ENCODE measurements at regions not wholly inside any gene's neighbourhood (a gene's known extent, or its start where the extent isn't known, plus 50 kb on each side); places are given as distances from the start of the nearest gene placed in this dataset.
"Not testable (repeated sequence)": the region's sequence is repeated elsewhere in the genome, so short reads cannot be mapped to it uniquely, and the experiment has no call there.

- Histone ChIP-seq H3K4me3 (ENCODE audit: low read depth, low read length) (no peak overlapping the region), H3K79me2 (ENCODE audit: control insufficient read depth, insufficient read depth, low read length, unreplicated experiment) (no peaks in the 10 kb centered on the region), H2AFZ (ENCODE audit: low read length, unreplicated experiment) (no peak overlapping the region), H3K36me3 (ENCODE audit: insufficient read depth, low read length) (no peaks in the 10 kb centered on the region), H3K4me1 (ENCODE audit: control insufficient read depth, insufficient read depth, low read length, unreplicated experiment) (no peaks in the 10 kb centered on the region), H3K27ac (ENCODE audit: low read depth, low read length) (no peak overlapping the region), H3K27me3 (ENCODE audit: insufficient read depth, low read length) (peaks cover 11% of the 10 kb centered on the region; the same call in 1 of the 2 replicates)
These were observed 69.4 kb upstream of the LAPTM4A start for GRCh38 chr2:20120569-20121416.

- Histone ChIP-seq H2AFZ (ENCODE audit: low read length, unreplicated experiment) (no peak overlapping the region), H3K36me3 (ENCODE audit: insufficient read depth, low read length) (no peaks in the 10 kb centered on the region), H3K27me3 (ENCODE audit: insufficient read depth, low read length) (peaks cover 11% of the 10 kb centered on the region; the same call in 1 of the 2 replicates), H3K4me1 (ENCODE audit: control insufficient read depth, insufficient read depth, low read length, unreplicated experiment) (no peaks in the 10 kb centered on the region), H3K27ac (ENCODE audit: low read depth, low read length) (no peak overlapping the region), H3K4me3 (ENCODE audit: low read depth, low read length) (no peak overlapping the region), H3K79me2 (ENCODE audit: control insufficient read depth, insufficient read depth, low read length, unreplicated experiment) (no peaks in the 10 kb centered on the region)
These were observed 66.6 kb upstream of the LAPTM4A start for GRCh38 chr2:20118051-20118450.

GRCh38 chr2:20115902-20116301 lies 64.5 kb upstream of the LAPTM4A start:
- no peaks in the 10 kb centered on the region for H3K4me1 ChIP-seq (ENCODE audit: control insufficient read depth, insufficient read depth, low read length, unreplicated experiment)
- no peak overlapping the region for H3K27ac ChIP-seq (ENCODE audit: low read depth, low read length)
- no peaks in the 10 kb centered on the region for H3K36me3 ChIP-seq (ENCODE audit: insufficient read depth, low read length)
- no peak overlapping the region for H3K4me3 ChIP-seq (ENCODE audit: low read depth, low read length)
- no peaks in the 10 kb centered on the region for H3K27me3 ChIP-seq (ENCODE audit: insufficient read depth, low read length)
- no peaks in the 10 kb centered on the region for H3K79me2 ChIP-seq (ENCODE audit: control insufficient read depth, insufficient read depth, low read length, unreplicated experiment)
- no peak overlapping the region for H2AFZ ChIP-seq (ENCODE audit: low read length, unreplicated experiment)

GRCh38 chr2:20115374-20115773 lies 63.9 kb upstream of the LAPTM4A start:
- no peaks in the 10 kb centered on the region for H3K4me1 ChIP-seq (ENCODE audit: control insufficient read depth, insufficient read depth, low read length, unreplicated experiment)
- H3K36me3 ChIP-seq (ENCODE audit: insufficient read depth, low read length) = no peaks in the 10 kb centered on the region
- H3K27ac ChIP-seq (ENCODE audit: low read depth, low read length) = no peak overlapping the region
- no peaks in the 10 kb centered on the region for H3K27me3 ChIP-seq (ENCODE audit: insufficient read depth, low read length)
- no peaks in the 10 kb centered on the region for H3K79me2 ChIP-seq (ENCODE audit: control insufficient read depth, insufficient read depth, low read length, unreplicated experiment)
- no peak overlapping the region for H3K4me3 ChIP-seq (ENCODE audit: low read depth, low read length)
- no peak overlapping the region for H2AFZ ChIP-seq (ENCODE audit: low read length, unreplicated experiment)

GRCh38 chr2:20113986-20114938 lies 62.8 kb upstream of the LAPTM4A start:
- H2AFZ ChIP-seq (ENCODE audit: low read length, unreplicated experiment) = no peak overlapping the region
- no peaks in the 10 kb centered on the region for H3K36me3 ChIP-seq (ENCODE audit: insufficient read depth, low read length)
- no peaks in the 10 kb centered on the region for H3K79me2 ChIP-seq (ENCODE audit: control insufficient read depth, insufficient read depth, low read length, unreplicated experiment)
- H3K27ac ChIP-seq (ENCODE audit: low read depth, low read length) = no peak overlapping the region
- no peak overlapping the region for H3K4me3 ChIP-seq (ENCODE audit: low read depth, low read length)
- H3K4me1 ChIP-seq (ENCODE audit: control insufficient read depth, insufficient read depth, low read length, unreplicated experiment) = peaks cover under 1% of the 10 kb centered on the region
- H3K27me3 ChIP-seq (ENCODE audit: insufficient read depth, low read length) = no peaks in the 10 kb centered on the region

GRCh38 chr2:20113004-20113796 lies 61.8 kb upstream of the LAPTM4A start:
- Histone ChIP-seq H3K79me2 (ENCODE audit: control insufficient read depth, insufficient read depth, low read length, unreplicated experiment) (no peaks in the 10 kb centered on the region), H2AFZ (ENCODE audit: low read length, unreplicated experiment) (no peak overlapping the region), H3K36me3 (ENCODE audit: insufficient read depth, low read length) (no peaks in the 10 kb centered on the region), H3K4me3 (ENCODE audit: low read depth, low read length) (no peak overlapping the region), H3K27me3 (ENCODE audit: insufficient read depth, low read length) (no peaks in the 10 kb centered on the region), H3K27ac (ENCODE audit: low read depth, low read length) (no peak overlapping the region), H3K4me1 (ENCODE audit: control insufficient read depth, insufficient read depth, low read length, unreplicated experiment) (peaks cover 6% of the 10 kb centered on the region)

GRCh38 chr2:20112361-20112760 lies 60.9 kb upstream of the LAPTM4A start:
- H3K4me1 ChIP-seq (ENCODE audit: control insufficient read depth, insufficient read depth, low read length, unreplicated experiment) = not testable (repeated sequence)

GRCh38 chr2:20111311-20112131 lies 60.1 kb upstream of the LAPTM4A start:
- no peaks in the 10 kb centered on the region for H3K36me3 ChIP-seq (ENCODE audit: insufficient read depth, low read length)
- no peaks in the 10 kb centered on the region for H3K27me3 ChIP-seq (ENCODE audit: insufficient read depth, low read length)
- peaks cover 6% of the 10 kb centered on the region for H3K4me1 ChIP-seq (ENCODE audit: control insufficient read depth, insufficient read depth, low read length, unreplicated experiment)
- H3K4me3 ChIP-seq (ENCODE audit: low read depth, low read length) = no peak overlapping the region
- H3K27ac ChIP-seq (ENCODE audit: low read depth, low read length) = no peak overlapping the region
- no peaks in the 10 kb centered on the region for H3K79me2 ChIP-seq (ENCODE audit: control insufficient read depth, insufficient read depth, low read length, unreplicated experiment)
- no peak overlapping the region for H2AFZ ChIP-seq (ENCODE audit: low read length, unreplicated experiment)

More at GRCh38 chr2:20112361-20112760, 60.9 kb upstream of the LAPTM4A start:
- H3K27ac ChIP-seq (ENCODE audit: low read depth, low read length); H3K4me3 ChIP-seq (ENCODE audit: low read depth, low read length); H2AFZ ChIP-seq (ENCODE audit: low read length, unreplicated experiment); H3K27me3 ChIP-seq (ENCODE audit: insufficient read depth, low read length); H3K36me3 ChIP-seq (ENCODE audit: insufficient read depth, low read length); H3K79me2 ChIP-seq (ENCODE audit: control insufficient read depth, insufficient read depth, low read length, unreplicated experiment): not testable (repeated sequence)

- H3K36me3 ChIP-seq (ENCODE audit: insufficient read depth, low read length) = no peaks in the 10 kb centered on the region
- no peak overlapping the region for H2AFZ ChIP-seq (ENCODE audit: low read length, unreplicated experiment)
- H3K4me3 ChIP-seq (ENCODE audit: low read depth, low read length) = no peak overlapping the region
- H3K27me3 ChIP-seq (ENCODE audit: insufficient read depth, low read length) = no peaks in the 10 kb centered on the region
- H3K4me1 ChIP-seq (ENCODE audit: control insufficient read depth, insufficient read depth, low read length, unreplicated experiment) = peaks cover 6% of the 10 kb centered on the region
- no peaks in the 10 kb centered on the region for H3K79me2 ChIP-seq (ENCODE audit: control insufficient read depth, insufficient read depth, low read length, unreplicated experiment)
- H3K27ac ChIP-seq (ENCODE audit: low read depth, low read length) = no peak overlapping the region
These were observed 59.4 kb upstream of the LAPTM4A start for GRCh38 chr2:20110876-20111275.

All from ACC112 (cell line).